Brain microvascular endothelial cell (primary cell): ENCODE measurements at regions not wholly inside any gene's neighbourhood (a gene's known extent, or its start where the extent isn't known, plus 50 kb on each side); places are given as distances from the start of the nearest gene placed in this dataset.

Experiments
- DNase-seq: peaks from one replicate; pipeline ENCODE4 v3.0.0-alpha.2; 2020
- H3K27ac ChIP-seq: fragments of 250-450 bp; sonication (Bioruptor Pico); 2 replicates; pipeline ENCODE4 v1.5.1; 2020; ENCODE audit warnings: mild to moderate bottlenecking, moderate library complexity
- H3K27me3 ChIP-seq: fragments of 250-450 bp; sonication (Bioruptor Pico); replicated peaks from 2 replicates; pipeline ENCODE4 v1.5.1; 2020; ENCODE audit warnings: mild to moderate bottlenecking
- H3K36me3 ChIP-seq: fragments of 250-450 bp; sonication (Bioruptor Pico); replicated peaks from 2 replicates; pipeline ENCODE4 v1.5.1; 2020; ENCODE audit warnings: mild to moderate bottlenecking
- H3K4me3 ChIP-seq: 2 replicates; pipeline ENCODE4 v1.5.1; 2011; ENCODE audit warnings: low read depth, mild to moderate bottlenecking, control low read depth, low read length, moderate library complexity
- CTCF ChIP-seq: IDR thresholded peaks from 2 replicates; pipeline ENCODE4 v1.5.1; 2011; ENCODE audit warnings: low read depth, mild to moderate bottlenecking, moderate library complexity, low read length, control low read depth, inconsistent platforms; ENCODE audit errors: missing control alignments
- in situ Hi-C: cut with HindIII; loops from 2 replicates; pipeline ENCODE4 v1.10.0; 2017; ENCODE audit warnings: low sequenced_read_pairs, low pct_ligation_motif_present

- H3K27ac ChIP-seq = peak overlapping the region; percentile 29
- TF ChIP-seq CTCF = no peak
- no peaks in the 10 kb centered on the region for H3K36me3 ChIP-seq
- H3K27me3 ChIP-seq = no peaks in the 10 kb centered on the region
- DNase-seq = no peak
- in situ Hi-C loops = no loop called here
- no peak overlapping the region for H3K4me3 ChIP-seq
These were observed 372.4 kb upstream of the CCDC179 start for GRCh38 chr11:23232652-23233051.

- Histone ChIP-seq H3K4me3 (no peak overlapping the region), H3K36me3 (no peaks in the 10 kb centered on the region), H3K27me3 (no peaks in the 10 kb centered on the region), H3K27ac (peak overlapping the region; percentile 29)
- TF ChIP-seq CTCF = no peak
- in situ Hi-C loops = no loop called here
- no peak for DNase-seq
These were observed 372.8 kb upstream of the CCDC179 start for GRCh38 chr11:23233075-23233474.

- Histone ChIP-seq H3K4me3 (no peak overlapping the region), H3K27me3 (no peaks in the 10 kb centered on the region), H3K27ac (no peak overlapping the region), H3K36me3 (no peaks in the 10 kb centered on the region)
- in situ Hi-C loops = no loop called here
- peak; percentile 36 for DNase-seq
- TF ChIP-seq CTCF = no peak
These were observed 376.7 kb upstream of the CCDC179 start for GRCh38 chr11:23236826-23237555.

GRCh38 chr11:23252426-23252825, 392.2 kb upstream of the CCDC179 start:
- in situ Hi-C loops = no loop called here
- no peak for TF ChIP-seq CTCF
- Histone ChIP-seq H3K27ac (no peak overlapping the region), H3K4me3 (no peak overlapping the region), H3K27me3 (no peaks in the 10 kb centered on the region), H3K36me3 (no peaks in the 10 kb centered on the region)
- DNase-seq = no peak

- no peak for TF ChIP-seq CTCF
- Histone ChIP-seq H3K4me3 (no peak overlapping the region), H3K27ac (no peak overlapping the region), H3K36me3 (no peaks in the 10 kb centered on the region), H3K27me3 (no peaks in the 10 kb centered on the region)
- DNase-seq = no peak
- in situ Hi-C loops = no loop called here
These were observed 396.8 kb upstream of the CCDC179 start for GRCh38 chr11:23257088-23257487.

GRCh38 chr11:23257556-23257955, 397.3 kb upstream of the CCDC179 start:
- no peak overlapping the region for H3K27ac ChIP-seq
- H3K4me3 ChIP-seq = no peak overlapping the region
- TF ChIP-seq CTCF = no peak
- no peaks in the 10 kb centered on the region for H3K36me3 ChIP-seq
- DNase-seq = no peak
- H3K27me3 ChIP-seq = no peaks in the 10 kb centered on the region
- in situ Hi-C loops = no loop called here
